ENCODE measurements at regions not wholly inside any gene's neighbourhood (a gene's known extent, or its start where the extent isn't known, plus 50 kb on each side); places are given as distances from the start of the nearest gene placed in this dataset.

- H3K9me3 Mint-ChIP-seq (ENCODE audit: insufficient read depth), result no peaks in the 10 kb centered on the region
- intact Hi-C loops (cut with micrococcal nuclease), result no loop called here
- H3K27me3 Mint-ChIP-seq, result no peaks in the 10 kb centered on the region
- no CpG with 5 or more reads among the region's 2 CpGs for WGBS (ENCODE audit: insufficient coverage)
- H3K27ac Mint-ChIP-seq, result no peak overlapping the region
- H3K9ac ChIP-seq (ENCODE audit: low read length), result no peak overlapping the region
- no peak overlapping the region for H2AFZ ChIP-seq (ENCODE audit: insufficient read depth, low read depth, low read length, poor library complexity, severe bottlenecking)
- peaks cover 0 to 4% (median 2%) of the 10 kb centered on the region in 3 donors for H3K9me3 ChIP-seq (ENCODE audit: control extremely low read depth in 1 of 3, control insufficient read depth in 2 of 3, insufficient read depth in 1 of 3, low read length in 2 of 3)
- H3K36me3 ChIP-seq (replicated peaks in 1 of 2; ENCODE audit: control extremely low read depth in 1 of 2, control insufficient read depth in 1 of 2, extremely low read depth in 1 of 2, insufficient read depth in 2 of 2, low read length in 1 of 2), result no peaks in the 10 kb centered on the region
- no peak for DNase-seq
- H3K27ac ChIP-seq (ENCODE audit: low read length in 2 of 2), result no peak overlapping the region
- H3K4me1 ChIP-seq (ENCODE audit: control insufficient read depth in 2 of 2, insufficient read depth in 2 of 2, low read length in 2 of 2), result no peaks in the 10 kb centered on the region
- H3K4me3 Mint-ChIP-seq, result no peak overlapping the region
- ChIA-PET POLR2A (no interaction called here), CTCF (no interaction called here)
- no peaks in the 10 kb centered on the region for H4K20me1 ChIP-seq (ENCODE audit: control insufficient read depth, insufficient read depth, low read length, poor library complexity, severe bottlenecking)
- no peak for ATAC-seq (ENCODE audit: low read depth)
- H3K79me2 ChIP-seq (ENCODE audit: control insufficient read depth, insufficient read depth, low read length), result no peaks in the 10 kb centered on the region
- H3K27me3 ChIP-seq (replicated peaks in 1 of 4; ENCODE audit: control extremely low read depth in 1 of 4, control insufficient read depth in 3 of 4, insufficient read depth in 4 of 4, low read length in 3 of 4), result no peaks in the 10 kb centered on the region
- no peak overlapping the region for H3K4me3 ChIP-seq (ENCODE audit: control extremely low read depth in 1 of 5, extremely low read depth in 1 of 5, insufficient read depth in 1 of 5, low read depth in 2 of 5, low read length in 4 of 5)
- TF ChIP-seq EZH2 (IDR thresholded peaks at IDR 0.05; ENCODE audit: borderline replicate concordance, insufficient read depth, low read depth, low read length, poor library complexity, severe bottlenecking) (no peak), CTCF (IDR thresholded peaks at IDR 0.05) (no peak)
- no peak overlapping the region for H3K4me2 ChIP-seq (replicated peaks; ENCODE audit: low read depth, low read length, poor library complexity, severe bottlenecking)
- no peaks in the 10 kb centered on the region for H3K4me1 Mint-ChIP-seq
These were observed 302.2 kb downstream of the LMBRD1 start for GRCh38 chr6:69494595-69494994.

DNA sequence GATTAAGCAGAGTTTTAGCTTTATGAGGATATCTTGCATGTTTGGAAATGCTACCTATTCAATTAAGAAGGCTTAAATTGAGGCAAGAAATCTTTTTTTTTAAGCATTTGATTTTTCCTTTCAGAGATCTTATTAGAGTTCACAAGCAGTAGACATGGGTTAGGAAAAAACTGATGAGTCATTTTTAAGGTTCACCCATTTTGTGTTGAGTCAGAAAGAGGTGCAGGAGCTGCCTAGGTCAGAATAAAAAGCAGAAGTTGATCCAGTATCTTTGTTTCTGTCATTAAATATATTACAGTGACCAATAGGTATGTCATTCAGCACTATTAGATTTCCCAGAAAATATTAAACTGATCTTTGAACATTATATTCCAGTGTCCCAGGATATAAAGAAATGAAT, 306.8 kb downstream of the LMBRD1 start:
- Histone ChIP-seq H3K79me2 (ENCODE audit: control insufficient read depth, insufficient read depth, low read length) (no peaks in the 10 kb centered on the region), H3K9me3 (ENCODE audit: control extremely low read depth in 1 of 3, control insufficient read depth in 2 of 3, insufficient read depth in 1 of 3, low read length in 2 of 3) (peaks cover 0 to 4% (median 2%) of the 10 kb centered on the region in 3 donors), H3K27ac (ENCODE audit: low read length in 2 of 2) (no peak overlapping the region), H3K9ac (ENCODE audit: low read length) (no peak overlapping the region), H3K4me2 (replicated peaks; ENCODE audit: low read depth, low read length, poor library complexity, severe bottlenecking) (no peak overlapping the region), H2AFZ (ENCODE audit: insufficient read depth, low read depth, low read length, poor library complexity, severe bottlenecking) (no peak overlapping the region), H4K20me1 (ENCODE audit: control insufficient read depth, insufficient read depth, low read length, poor library complexity, severe bottlenecking) (no peaks in the 10 kb centered on the region), H3K4me1 (ENCODE audit: control insufficient read depth in 2 of 2, insufficient read depth in 2 of 2, low read length in 2 of 2) (no peaks in the 10 kb centered on the region), H3K4me3 (ENCODE audit: control extremely low read depth in 1 of 5, extremely low read depth in 1 of 5, insufficient read depth in 1 of 5, low read depth in 2 of 5, low read length in 4 of 5) (no peak overlapping the region), H3K36me3 (replicated peaks in 1 of 2; ENCODE audit: control extremely low read depth in 1 of 2, control insufficient read depth in 1 of 2, extremely low read depth in 1 of 2, insufficient read depth in 2 of 2, low read length in 1 of 2) (no peaks in the 10 kb centered on the region), H3K27me3 (replicated peaks in 1 of 4; ENCODE audit: control extremely low read depth in 1 of 4, control insufficient read depth in 3 of 4, insufficient read depth in 4 of 4, low read length in 3 of 4) (no peaks in the 10 kb centered on the region)
- DNase-seq, result no peak
- no peak for TF ChIP-seq CTCF (IDR thresholded peaks at IDR 0.05)
- no peak for TF ChIP-seq EZH2 (IDR thresholded peaks at IDR 0.05; ENCODE audit: borderline replicate concordance, insufficient read depth, low read depth, low read length, poor library complexity, severe bottlenecking)
- H3K4me3 Mint-ChIP-seq, result no peak overlapping the region
- intact Hi-C loops (cut with micrococcal nuclease), result no loop called here
- ATAC-seq (ENCODE audit: low read depth), result no peak
- no peak overlapping the region for H3K27ac Mint-ChIP-seq
- ChIA-PET POLR2A (no interaction called here), CTCF (no interaction called here)
- H3K27me3 Mint-ChIP-seq, result no peaks in the 10 kb centered on the region
- H3K4me1 Mint-ChIP-seq, result no peaks in the 10 kb centered on the region
- peaks cover 2% of the 10 kb centered on the region for H3K9me3 Mint-ChIP-seq (ENCODE audit: insufficient read depth)

Data from B cell (primary cell).